ENCODE measurements at regions not wholly inside any gene's neighbourhood (a gene's known extent, or its start where the extent isn't known, plus 50 kb on each side); places are given as distances from the start of the nearest gene placed in this dataset.

DNA sequence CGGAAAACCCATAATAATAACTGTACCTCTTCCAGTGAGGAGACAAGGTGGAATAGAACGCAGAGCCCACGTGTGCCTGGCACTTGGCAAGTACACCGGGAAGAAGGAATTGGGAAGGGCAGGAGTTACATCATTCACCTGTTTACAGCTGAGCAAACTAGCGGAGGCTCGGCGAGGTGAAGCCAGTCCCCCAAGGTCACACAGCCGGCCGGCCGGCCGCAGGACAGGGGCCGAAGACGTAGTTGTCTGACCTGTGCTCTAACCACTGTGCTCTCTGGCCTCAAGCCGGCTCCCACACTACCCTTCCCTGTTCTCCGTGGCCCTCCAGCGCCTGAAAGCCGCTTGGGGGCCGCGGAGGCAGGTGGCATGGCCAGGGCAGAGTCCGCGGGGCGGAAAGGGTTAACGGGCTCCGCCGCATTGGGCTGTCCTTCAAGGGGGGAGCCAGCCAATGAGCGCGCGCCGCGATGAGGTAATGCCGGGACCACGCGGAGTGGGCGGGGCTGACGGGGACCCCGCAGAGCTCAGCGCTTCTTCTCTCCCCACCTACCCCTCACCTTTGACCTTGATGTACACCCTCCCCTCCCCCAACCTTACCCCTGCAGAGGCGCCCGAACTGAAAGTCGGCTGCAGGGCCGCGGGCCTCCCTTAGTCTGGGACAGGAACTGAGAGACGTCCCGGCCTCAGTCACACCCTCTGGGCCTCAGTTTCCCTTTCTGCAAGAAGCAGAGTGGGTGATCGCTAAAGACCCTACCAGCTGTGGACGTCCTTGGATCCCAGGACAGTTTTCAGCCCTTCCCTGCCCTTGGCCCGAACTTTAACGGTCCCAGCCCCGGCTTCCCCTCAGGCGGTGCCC, 125.1 kb downstream of the C9orf50 start:
- TF ChIP-seq, protein P1, sequence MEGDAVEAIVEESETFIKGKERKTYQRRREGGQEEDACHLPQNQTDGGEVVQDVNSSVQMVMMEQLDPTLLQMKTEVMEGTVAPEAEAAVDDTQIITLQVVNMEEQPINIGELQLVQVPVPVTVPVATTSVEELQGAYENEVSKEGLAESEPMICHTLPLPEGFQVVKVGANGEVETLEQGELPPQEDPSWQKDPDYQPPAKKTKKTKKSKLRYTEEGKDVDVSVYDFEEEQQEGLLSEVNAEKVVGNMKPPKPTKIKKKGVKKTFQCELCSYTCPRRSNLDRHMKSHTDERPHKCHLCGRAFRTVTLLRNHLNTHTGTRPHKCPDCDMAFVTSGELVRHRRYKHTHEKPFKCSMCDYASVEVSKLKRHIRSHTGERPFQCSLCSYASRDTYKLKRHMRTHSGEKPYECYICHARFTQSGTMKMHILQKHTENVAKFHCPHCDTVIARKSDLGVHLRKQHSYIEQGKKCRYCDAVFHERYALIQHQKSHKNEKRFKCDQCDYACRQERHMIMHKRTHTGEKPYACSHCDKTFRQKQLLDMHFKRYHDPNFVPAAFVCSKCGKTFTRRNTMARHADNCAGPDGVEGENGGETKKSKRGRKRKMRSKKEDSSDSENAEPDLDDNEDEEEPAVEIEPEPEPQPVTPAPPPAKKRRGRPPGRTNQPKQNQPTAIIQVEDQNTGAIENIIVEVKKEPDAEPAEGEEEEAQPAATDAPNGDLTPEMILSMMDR (IDR thresholded peaks at IDR 0.05): no peak
- TF ChIP-seq POLR2A (IDR thresholded peaks at IDR 0.05): peak; percentile 35
